ENCODE measurements at regions not wholly inside any gene's neighbourhood (a gene's known extent, or its start where the extent isn't known, plus 50 kb on each side); places are given as distances from the start of the nearest gene placed in this dataset.

DNA sequence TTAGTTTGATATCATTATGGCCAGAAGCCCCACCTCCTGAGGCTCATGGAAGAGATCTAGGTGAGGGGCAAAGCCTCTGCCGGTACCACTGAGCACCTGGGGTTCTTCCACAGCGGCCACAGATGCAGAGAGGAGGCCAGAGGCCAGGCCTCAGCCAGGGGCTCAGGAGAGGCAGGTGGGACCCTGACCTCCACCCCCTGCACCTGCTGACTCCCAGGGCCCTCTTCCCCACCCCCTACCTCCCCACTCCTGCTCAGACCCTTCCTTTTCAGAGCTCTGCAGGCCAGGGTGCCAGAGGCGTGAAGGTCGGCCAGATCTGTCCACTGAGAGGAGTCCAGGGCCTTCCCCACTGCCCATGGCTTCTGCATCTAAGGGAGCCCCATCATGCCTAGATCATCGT lies 178.7 kb upstream of the PPP2R2D start:
- DNase-seq, result no peak
- peaks cover 5 to 6% of the 10 kb centered on the region in 2 donors for H3K4me1 ChIP-seq
- H3K4me3 ChIP-seq (replicated peaks in 1 of 3), result no peak overlapping the region
- intact Hi-C loops (cut with DNase I), result no loop called here
- TF ChIP-seq, protein P1, sequence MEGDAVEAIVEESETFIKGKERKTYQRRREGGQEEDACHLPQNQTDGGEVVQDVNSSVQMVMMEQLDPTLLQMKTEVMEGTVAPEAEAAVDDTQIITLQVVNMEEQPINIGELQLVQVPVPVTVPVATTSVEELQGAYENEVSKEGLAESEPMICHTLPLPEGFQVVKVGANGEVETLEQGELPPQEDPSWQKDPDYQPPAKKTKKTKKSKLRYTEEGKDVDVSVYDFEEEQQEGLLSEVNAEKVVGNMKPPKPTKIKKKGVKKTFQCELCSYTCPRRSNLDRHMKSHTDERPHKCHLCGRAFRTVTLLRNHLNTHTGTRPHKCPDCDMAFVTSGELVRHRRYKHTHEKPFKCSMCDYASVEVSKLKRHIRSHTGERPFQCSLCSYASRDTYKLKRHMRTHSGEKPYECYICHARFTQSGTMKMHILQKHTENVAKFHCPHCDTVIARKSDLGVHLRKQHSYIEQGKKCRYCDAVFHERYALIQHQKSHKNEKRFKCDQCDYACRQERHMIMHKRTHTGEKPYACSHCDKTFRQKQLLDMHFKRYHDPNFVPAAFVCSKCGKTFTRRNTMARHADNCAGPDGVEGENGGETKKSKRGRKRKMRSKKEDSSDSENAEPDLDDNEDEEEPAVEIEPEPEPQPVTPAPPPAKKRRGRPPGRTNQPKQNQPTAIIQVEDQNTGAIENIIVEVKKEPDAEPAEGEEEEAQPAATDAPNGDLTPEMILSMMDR (IDR thresholded peaks at IDR 0.05), result no peak
- TF ChIP-seq POLR2A (IDR thresholded peaks at IDR 0.05), result no peak
- H3K36me3 ChIP-seq, result no peaks in the 10 kb centered on the region
- WGBS, 2 donors, result 80 to 95% methylated on average over 5 of the region's 5 CpGs
- no peaks in the 10 kb centered on the region for H3K9me3 ChIP-seq
- no peak overlapping the region for H3K27ac ChIP-seq
- H3K27me3 ChIP-seq, result no peaks in the 10 kb centered on the region

DNA sequence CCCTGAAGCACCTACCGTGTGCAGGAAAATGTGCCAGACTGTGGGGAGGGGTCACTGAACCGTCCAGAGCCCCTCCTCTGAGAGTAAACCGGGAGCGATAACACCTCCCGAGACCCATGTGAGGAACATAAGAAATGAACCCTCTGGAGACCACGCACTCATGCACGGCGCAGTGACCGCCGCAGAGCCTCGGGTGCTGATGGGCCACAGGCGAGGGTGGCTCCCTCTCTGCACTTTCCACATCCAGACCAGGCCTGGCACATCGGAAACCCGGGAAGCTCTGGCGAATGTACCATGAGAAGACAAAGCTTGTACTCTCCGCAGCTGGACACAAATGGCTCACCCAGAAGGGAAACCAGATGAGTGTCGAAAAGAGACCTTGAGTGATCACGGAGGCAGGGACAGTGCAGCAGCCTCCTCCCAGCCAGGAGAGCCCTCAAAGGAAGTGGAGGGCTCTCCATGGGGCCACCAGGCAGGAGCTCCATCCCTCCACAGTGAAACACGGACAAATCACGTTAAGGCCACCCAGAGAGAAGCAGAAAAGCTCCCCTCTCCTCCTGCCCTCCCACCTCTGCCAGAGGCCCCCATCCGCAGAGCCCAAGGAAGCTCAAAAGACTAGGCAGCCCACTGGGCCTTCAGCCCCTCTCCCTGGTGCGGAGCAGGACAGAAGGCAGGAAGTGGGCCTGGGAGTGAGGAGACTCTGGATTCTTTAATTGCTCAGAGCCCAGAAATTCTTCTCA lies 178.1 kb upstream of the PPP2R2D start:
- Histone ChIP-seq H3K36me3 (no peaks in the 10 kb centered on the region), H3K4me3 (replicated peaks in 1 of 3) (no peak overlapping the region), H3K9me3 (no peaks in the 10 kb centered on the region), H3K27me3 (no peaks in the 10 kb centered on the region), H3K27ac (no peak overlapping the region), H3K4me1 (peaks cover 5 to 6% of the 10 kb centered on the region in 2 donors)
- TF ChIP-seq, protein P1 (IDR thresholded peaks at IDR 0.05), result no peak
- TF ChIP-seq POLR2A (IDR thresholded peaks at IDR 0.05), result no peak
- DNase-seq, result no peak
- intact Hi-C loops (cut with DNase I), result no loop called here
- 76 to 82% methylated on average over 22 of the region's 22 CpGs for WGBS, 2 donors

DNA sequence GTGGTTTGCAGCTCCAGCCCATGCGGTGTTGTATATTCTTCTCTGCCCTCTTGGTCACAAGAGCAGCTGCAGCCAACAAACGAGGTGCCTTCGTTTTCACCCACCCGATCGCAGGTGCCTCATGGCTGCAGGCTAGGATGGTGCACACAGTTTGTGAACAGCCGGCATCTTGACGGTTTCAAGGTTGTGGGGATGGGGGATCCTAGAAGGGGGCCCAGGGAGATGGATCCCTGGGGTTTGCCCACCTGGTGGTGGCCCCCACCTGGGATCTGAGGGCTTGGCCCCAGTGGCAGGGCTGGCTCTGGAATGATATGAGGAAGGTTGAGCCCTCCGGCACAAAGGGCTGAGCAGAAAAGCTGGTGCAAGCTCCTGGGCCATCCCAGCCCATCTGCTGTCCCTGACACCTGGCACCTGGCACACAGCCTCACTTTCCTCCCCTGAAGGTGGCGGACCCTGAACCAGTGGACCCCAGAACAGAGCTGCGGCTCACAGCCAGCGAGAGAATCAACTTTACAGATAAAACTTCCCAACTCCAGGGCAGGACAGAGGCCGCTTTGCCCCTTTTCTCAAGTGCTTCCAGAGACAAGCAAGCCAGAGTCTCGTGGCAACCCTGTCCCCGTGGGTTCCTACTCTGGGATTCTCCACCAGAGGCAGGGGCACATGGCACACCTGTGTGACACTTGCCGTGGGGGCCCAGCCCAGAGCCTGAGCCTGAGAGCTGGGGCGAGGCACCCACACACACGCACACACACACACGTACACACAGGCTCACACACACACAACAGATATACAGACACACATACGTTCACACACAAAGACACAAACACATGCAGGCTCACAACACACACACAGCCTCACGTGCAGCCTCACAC lies 177.3 kb upstream of the PPP2R2D start:
- intact Hi-C loops (cut with DNase I), result no loop called here
- WGBS, 2 donors, result 74 to 86% methylated on average over 9 to 19 of the region's 20 CpGs
- DNase-seq, result no peak
- H3K36me3 ChIP-seq, result no peaks in the 10 kb centered on the region
- H3K4me1 ChIP-seq, result peaks cover 5 to 6% of the 10 kb centered on the region in 2 donors
- no peak for TF ChIP-seq POLR2A (IDR thresholded peaks at IDR 0.05)
- TF ChIP-seq, protein P1 (IDR thresholded peaks at IDR 0.05), result no peak
- no peaks in the 10 kb centered on the region for H3K9me3 ChIP-seq
- no peak overlapping the region for H3K4me3 ChIP-seq (replicated peaks in 1 of 3)
- no peak overlapping the region for H3K27ac ChIP-seq
- H3K27me3 ChIP-seq, result no peaks in the 10 kb centered on the region

DNA sequence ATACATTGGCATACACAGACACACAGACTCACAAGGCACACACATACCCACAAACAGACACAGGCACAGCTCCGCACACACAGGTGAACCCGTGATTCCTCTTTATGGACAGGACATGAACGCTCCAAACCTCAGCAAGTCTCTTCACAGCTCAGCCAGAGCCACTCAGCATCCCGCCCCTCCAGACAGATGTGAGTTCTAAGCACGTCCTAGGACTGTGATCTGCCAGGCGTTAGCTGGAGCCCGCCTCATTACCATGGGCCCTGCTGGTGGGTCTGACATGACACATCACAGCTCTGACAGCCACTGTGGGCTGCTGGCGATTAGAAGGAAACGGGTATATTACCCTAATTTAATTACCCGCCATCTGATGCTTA lies 176.7 kb upstream of the PPP2R2D start:
- DNase-seq, result no peak
- no peaks in the 10 kb centered on the region for H3K36me3 ChIP-seq
- 81 to 86% methylated on average over 10 of the region's 10 CpGs for WGBS, 2 donors
- intact Hi-C loops (cut with DNase I), result no loop called here
- peaks cover 5 to 6% of the 10 kb centered on the region in 2 donors for H3K4me1 ChIP-seq
- no peaks in the 10 kb centered on the region for H3K9me3 ChIP-seq
- no peaks in the 10 kb centered on the region for H3K27me3 ChIP-seq
- no peak overlapping the region for H3K27ac ChIP-seq
- H3K4me3 ChIP-seq (replicated peaks in 1 of 3), result no peak overlapping the region
- TF ChIP-seq POLR2A (IDR thresholded peaks at IDR 0.05), result no peak
- TF ChIP-seq, protein P1 (IDR thresholded peaks at IDR 0.05), result no peak

Data from thyroid gland (tissue), 4 donors.